ENCODE measurements at regions not wholly inside any gene's neighbourhood (a gene's known extent, or its start where the extent isn't known, plus 50 kb on each side); places are given as distances from the start of the nearest gene placed in this dataset.
A peak's percentile ranks its signal among the peaks of the same experiment; 100 is the strongest.

DNA sequence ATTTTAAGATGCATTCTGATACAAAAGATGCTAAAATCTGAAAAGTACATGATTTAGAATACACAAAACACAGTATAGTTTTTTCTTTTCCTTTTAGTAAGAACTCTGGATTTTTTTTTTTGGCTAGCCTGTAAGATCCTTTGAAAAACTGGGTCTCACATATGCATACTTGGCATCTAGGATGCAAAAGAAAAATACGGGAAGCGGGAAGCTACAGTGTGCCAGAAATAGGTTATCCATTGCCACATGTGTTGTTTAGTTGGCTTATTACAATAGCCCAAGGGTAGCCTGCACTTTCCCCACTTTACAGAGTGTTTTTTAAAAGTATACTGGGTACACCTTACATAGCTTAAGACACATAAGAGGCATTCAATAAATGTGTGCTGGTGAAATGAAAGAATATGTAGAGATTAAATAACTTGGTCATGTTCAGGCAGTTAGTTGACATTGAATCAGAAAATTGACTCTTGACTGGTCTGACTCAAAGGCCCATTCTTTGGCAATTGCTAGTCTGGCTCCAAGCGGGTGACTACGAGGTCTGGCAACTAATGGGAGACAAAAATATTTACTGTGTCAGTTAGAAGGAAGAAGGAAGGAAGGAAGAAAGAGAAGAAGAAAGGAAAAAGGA is 286.8 kb upstream of the TRIB2 start:
- intact Hi-C loops (cut with micrococcal nuclease): loop anchor here (5.0 kb wide), 1 partner anchor 287 kb away; the partner anchor contains the start of gene TRIB2
- TF ChIP-seq, protein P1, sequence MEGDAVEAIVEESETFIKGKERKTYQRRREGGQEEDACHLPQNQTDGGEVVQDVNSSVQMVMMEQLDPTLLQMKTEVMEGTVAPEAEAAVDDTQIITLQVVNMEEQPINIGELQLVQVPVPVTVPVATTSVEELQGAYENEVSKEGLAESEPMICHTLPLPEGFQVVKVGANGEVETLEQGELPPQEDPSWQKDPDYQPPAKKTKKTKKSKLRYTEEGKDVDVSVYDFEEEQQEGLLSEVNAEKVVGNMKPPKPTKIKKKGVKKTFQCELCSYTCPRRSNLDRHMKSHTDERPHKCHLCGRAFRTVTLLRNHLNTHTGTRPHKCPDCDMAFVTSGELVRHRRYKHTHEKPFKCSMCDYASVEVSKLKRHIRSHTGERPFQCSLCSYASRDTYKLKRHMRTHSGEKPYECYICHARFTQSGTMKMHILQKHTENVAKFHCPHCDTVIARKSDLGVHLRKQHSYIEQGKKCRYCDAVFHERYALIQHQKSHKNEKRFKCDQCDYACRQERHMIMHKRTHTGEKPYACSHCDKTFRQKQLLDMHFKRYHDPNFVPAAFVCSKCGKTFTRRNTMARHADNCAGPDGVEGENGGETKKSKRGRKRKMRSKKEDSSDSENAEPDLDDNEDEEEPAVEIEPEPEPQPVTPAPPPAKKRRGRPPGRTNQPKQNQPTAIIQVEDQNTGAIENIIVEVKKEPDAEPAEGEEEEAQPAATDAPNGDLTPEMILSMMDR (IDR thresholded peaks at IDR 0.05): no peak
- Mint-ChIP-seq H3K4me3 (no peak overlapping the region), H3K4me1 (peaks cover 15% of the 10 kb centered on the region), H3K27me3 (no peaks in the 10 kb centered on the region), H3K9me3 (no peaks in the 10 kb centered on the region), H3K27ac (no peak overlapping the region), H3K36me3 (ENCODE audit: low read depth) (no peaks in the 10 kb centered on the region)
- DNase-seq (no peak), ATAC-seq (ENCODE audit: low read depth) (no peak)
- ChIA-PET POLR2A (no interaction called here), CTCF (interaction anchor here (1.7 kb wide), 1 partner anchor 286 kb away, joined by 6 read pairs; no protein-coding TSS in a partner anchor)

DNA sequence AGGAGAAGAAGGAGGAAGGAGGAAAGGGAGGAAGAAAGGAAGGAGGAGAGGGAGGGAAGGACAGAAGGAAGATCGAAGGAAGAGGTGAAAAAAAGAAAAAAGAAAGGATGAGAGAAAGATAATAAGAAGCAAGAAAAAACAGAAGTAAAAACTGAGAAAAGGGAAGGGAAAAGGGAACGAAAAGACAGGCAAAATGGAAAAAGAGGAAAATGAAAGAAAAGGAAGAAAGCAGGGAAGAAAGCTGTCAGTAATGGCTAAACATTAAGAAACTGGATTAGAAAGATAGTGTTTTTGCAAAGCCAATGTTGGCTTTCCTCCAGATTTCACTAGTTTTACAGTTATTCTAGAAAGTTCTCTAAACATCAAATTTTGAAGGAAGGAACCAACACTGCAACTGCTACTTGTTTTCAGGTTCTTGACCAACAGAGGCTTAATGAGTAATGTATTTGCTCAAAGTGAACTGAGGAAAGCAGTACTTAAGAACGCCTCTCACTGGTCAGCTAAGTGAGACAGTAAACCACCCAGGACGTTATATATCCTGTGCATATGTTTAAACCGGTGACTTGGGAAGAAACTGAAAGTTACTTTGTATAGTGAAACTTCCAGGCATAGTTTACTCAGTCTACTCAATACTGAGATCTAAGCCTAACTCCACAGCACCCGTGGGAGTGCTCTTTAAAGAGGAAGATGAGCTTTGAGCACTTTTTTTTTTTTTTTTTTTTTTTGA is 286.2 kb upstream of the TRIB2 start:
- Mint-ChIP-seq H3K36me3 (ENCODE audit: low read depth) (no peaks in the 10 kb centered on the region), H3K4me1 (peaks cover 15% of the 10 kb centered on the region), H3K27me3 (no peaks in the 10 kb centered on the region), H3K9me3 (no peaks in the 10 kb centered on the region), H3K27ac (no peak overlapping the region), H3K4me3 (peak overlapping the region; percentile 40)
- intact Hi-C loops (cut with micrococcal nuclease): loop anchor here (5.0 kb wide), 1 partner anchor 287 kb away; the partner anchor contains the start of gene TRIB2
- ChIA-PET POLR2A (interaction anchor here (0.6 to 1.2 kb wide), 2 partner anchors 127 to 285 kb away, joined by 3 to 4 read pairs; no protein-coding TSS in a partner anchor), CTCF (interaction anchor here (1.7 kb wide), 1 partner anchor 285 kb away, joined by 6 read pairs; no protein-coding TSS in a partner anchor)
- ATAC-seq (ENCODE audit: low read depth): peak; percentile 71
- DNase-seq: no peak
- TF ChIP-seq, protein P1 (IDR thresholded peaks at IDR 0.05): no peak

DNA sequence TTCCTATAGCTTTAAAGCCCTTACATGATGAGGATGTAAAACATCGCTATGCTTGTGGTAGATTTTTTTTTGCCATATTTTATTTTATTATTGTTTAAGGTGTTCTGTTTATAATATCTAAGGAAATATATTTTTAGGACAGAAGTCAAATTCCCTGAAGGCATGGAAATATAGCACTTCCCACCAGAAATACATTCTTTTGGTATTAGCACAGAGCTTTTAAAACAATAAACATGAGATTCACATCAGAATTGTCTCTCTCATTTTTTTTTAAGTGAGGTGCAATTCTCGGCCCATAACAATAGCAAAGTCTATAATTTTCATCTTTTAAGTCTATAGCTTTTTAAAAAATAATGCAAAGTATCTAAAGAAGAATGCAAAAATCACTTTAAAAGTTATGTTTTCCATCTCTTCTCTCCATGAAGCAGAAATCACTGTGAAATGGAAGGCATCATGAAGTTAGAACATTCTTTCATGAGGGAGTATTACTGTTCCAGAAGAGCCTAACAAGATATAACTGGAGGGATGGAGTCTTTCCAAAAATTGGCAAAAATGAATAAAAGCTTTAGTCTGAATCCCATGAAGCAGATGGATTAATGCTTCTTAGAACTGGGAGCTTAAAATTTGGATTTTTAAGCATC is 283.6 kb upstream of the TRIB2 start:
- intact Hi-C loops (cut with micrococcal nuclease): loop anchor here (1.0 to 5.0 kb wide), 2 partner anchors 284 to 498 kb away; partner anchors contain the start of gene TRIB2
- H3K27ac Mint-ChIP-seq: no peak overlapping the region

DNA sequence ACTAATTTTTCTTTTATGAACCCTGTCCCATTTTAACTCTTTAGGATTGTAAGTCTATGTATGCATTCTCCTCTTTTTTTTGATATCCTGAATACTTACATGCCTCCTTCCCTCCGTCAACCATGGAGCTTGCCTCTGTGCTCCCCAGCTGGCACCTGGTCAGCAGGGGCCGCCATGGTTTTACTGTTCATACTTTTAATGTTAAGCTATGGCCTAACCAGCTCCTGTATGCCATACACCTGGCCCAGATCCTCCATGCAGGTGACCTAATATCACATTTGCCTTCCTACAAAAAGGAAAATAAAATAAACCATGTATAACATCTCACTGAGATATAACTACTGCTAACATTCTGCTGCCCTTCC is 283.1 kb upstream of the TRIB2 start:
- DNase-seq (no peak), ATAC-seq (ENCODE audit: low read depth) (no peak)
- H3K4me1 Mint-ChIP-seq: peaks cover 17% of the 10 kb centered on the region
- H3K4me3 Mint-ChIP-seq: no peak overlapping the region
- no peaks in the 10 kb centered on the region for H3K36me3 Mint-ChIP-seq (ENCODE audit: low read depth)
- H3K27ac Mint-ChIP-seq: no peak overlapping the region
- TF ChIP-seq, protein P1 (IDR thresholded peaks at IDR 0.05): no peak
- intact Hi-C loops (cut with micrococcal nuclease): loop anchor here (1.0 to 5.0 kb wide), 2 partner anchors 284 to 498 kb away; partner anchors contain the start of gene TRIB2
- ChIA-PET POLR2A (interaction anchor here (0.6 kb wide), 1 partner anchor 294 kb away, joined by 3 read pairs; no protein-coding TSS in a partner anchor), CTCF (interaction anchor here (0.8 to 1.9 kb wide), 8 partner anchors 18 to 573 kb away, joined by 3 to 25 read pairs (median 5); partner anchors contain the start of gene TRIB2)
- H3K9me3 Mint-ChIP-seq: no peaks in the 10 kb centered on the region
- H3K27me3 Mint-ChIP-seq: no peaks in the 10 kb centered on the region

More for the DNA sequence above, 283.6 kb upstream of the TRIB2 start:
- no peak overlapping the region for H3K4me3 Mint-ChIP-seq
- TF ChIP-seq, protein P1 (IDR thresholded peaks at IDR 0.05): no peak
- no peaks in the 10 kb centered on the region for H3K36me3 Mint-ChIP-seq (ENCODE audit: low read depth)
- H3K9me3 Mint-ChIP-seq: no peaks in the 10 kb centered on the region
- CTCF ChIA-PET: interaction anchor here (0.8 to 1.9 kb wide), 8 partner anchors 17 to 574 kb away, joined by 3 to 25 read pairs (median 5); partner anchors contain the start of gene TRIB2
- no peaks in the 10 kb centered on the region for H3K27me3 Mint-ChIP-seq
- ATAC-seq (ENCODE audit: low read depth) (no peak), DNase-seq (no peak)
- peaks cover 17% of the 10 kb centered on the region for H3K4me1 Mint-ChIP-seq
- POLR2A ChIA-PET: interaction anchor here (0.6 kb wide), 1 partner anchor 294 kb away, joined by 3 read pairs; no protein-coding TSS in a partner anchor
